SK-N-MC (cell line): ENCODE measurements at regions not wholly inside any gene's neighbourhood (a gene's known extent, or its start where the extent isn't known, plus 50 kb on each side); places are given as distances from the start of the nearest gene placed in this dataset.

Source experiments
- EZH2 ChIP-seq: fragments of 200-600 bp; sonication (generic); IDR thresholded peaks from one replicate; pipeline ENCODE4 v1.6.1; 2017; ENCODE audit warnings: antibody characterized with exemption
- FOXP2 ChIP-seq: optimal IDR thresholded peaks from 2 replicates; pipeline ENCODE3; 2011; ENCODE audit warnings: mild to moderate bottlenecking, moderate library complexity; ENCODE audit not compliant: insufficient read depth; ENCODE audit errors: extremely low read length, control extremely low read depth
- POLR2AphosphoS5 ChIP-seq: IDR thresholded peaks from 2 replicates; pipeline ENCODE4 v1.6.1; 2012; ENCODE audit warnings: mild to moderate bottlenecking, low read depth, low read length, borderline replicate concordance

- no peak for TF ChIP-seq EZH2
- no peak for TF ChIP-seq POLR2AphosphoS5
- TF ChIP-seq FOXP2 = no peak
Observed at GRCh38 chr10:33673839-33674415, 339.5 kb upstream of the NRP1 start.
